ENCODE measurements at regions not wholly inside any gene's neighbourhood (a gene's known extent, or its start where the extent isn't known, plus 50 kb on each side); places are given as distances from the start of the nearest gene placed in this dataset.

DNA sequence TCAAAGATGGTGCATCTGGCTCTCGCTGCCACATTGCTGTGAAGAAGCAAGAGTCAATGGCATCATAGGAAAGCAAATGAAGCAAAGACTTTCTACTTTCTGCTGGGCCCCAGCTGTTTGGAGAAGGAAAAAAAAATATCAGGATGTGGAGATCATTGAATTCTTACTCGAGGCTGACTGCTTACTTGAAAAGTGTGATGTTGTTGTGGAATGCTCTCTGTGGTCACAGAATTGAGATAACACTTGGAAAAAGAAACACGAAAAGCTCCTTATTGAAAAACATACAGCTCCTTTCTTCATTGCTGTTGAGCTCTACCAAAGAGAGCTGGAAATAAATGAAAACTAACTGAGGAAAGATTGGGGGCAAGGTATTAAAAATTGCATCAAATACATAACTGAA lies 157.4 kb upstream of the TBX20 start:
- no peak overlapping the region for H3K27ac Mint-ChIP-seq
- peaks cover 26 to 41% of the 10 kb centered on the region in 2 donors for H3K27me3 Mint-ChIP-seq (ENCODE audit: low read depth in 2 of 2)
- no peaks in the 10 kb centered on the region for H3K36me3 ChIP-seq (ENCODE audit: control insufficient read depth, insufficient read depth, low read length)
- H3K4me3 ChIP-seq (ENCODE audit: low read length), result no peak overlapping the region
- no peaks in the 10 kb centered on the region for H3K27me3 ChIP-seq (ENCODE audit: control insufficient read depth, insufficient read depth, low read length)
- no peaks in the 10 kb centered on the region for H3K36me3 Mint-ChIP-seq
- no peaks in the 10 kb centered on the region for H3K9me3 Mint-ChIP-seq
- WGBS (ENCODE audit: insufficient coverage), result 71% methylated on average over 2 of the region's 3 CpGs
- H3K4me1 Mint-ChIP-seq, result no peaks in the 10 kb centered on the region
- no peak overlapping the region for H3K27ac ChIP-seq (ENCODE audit: low read length)
- no peaks in the 10 kb centered on the region for H3K9me3 ChIP-seq (ENCODE audit: control insufficient read depth, insufficient read depth, low read length)
- DNase-seq (no peak), ATAC-seq (no peak)
- H3K4me1 ChIP-seq (ENCODE audit: control insufficient read depth, insufficient read depth, low read length), result no peaks in the 10 kb centered on the region
- intact Hi-C loops (cut with micrococcal nuclease), result no loop called here
- no peak overlapping the region for H3K4me3 Mint-ChIP-seq
- TF ChIP-seq, protein P1, sequence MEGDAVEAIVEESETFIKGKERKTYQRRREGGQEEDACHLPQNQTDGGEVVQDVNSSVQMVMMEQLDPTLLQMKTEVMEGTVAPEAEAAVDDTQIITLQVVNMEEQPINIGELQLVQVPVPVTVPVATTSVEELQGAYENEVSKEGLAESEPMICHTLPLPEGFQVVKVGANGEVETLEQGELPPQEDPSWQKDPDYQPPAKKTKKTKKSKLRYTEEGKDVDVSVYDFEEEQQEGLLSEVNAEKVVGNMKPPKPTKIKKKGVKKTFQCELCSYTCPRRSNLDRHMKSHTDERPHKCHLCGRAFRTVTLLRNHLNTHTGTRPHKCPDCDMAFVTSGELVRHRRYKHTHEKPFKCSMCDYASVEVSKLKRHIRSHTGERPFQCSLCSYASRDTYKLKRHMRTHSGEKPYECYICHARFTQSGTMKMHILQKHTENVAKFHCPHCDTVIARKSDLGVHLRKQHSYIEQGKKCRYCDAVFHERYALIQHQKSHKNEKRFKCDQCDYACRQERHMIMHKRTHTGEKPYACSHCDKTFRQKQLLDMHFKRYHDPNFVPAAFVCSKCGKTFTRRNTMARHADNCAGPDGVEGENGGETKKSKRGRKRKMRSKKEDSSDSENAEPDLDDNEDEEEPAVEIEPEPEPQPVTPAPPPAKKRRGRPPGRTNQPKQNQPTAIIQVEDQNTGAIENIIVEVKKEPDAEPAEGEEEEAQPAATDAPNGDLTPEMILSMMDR (IDR thresholded peaks at IDR 0.05), result no peak

DNA sequence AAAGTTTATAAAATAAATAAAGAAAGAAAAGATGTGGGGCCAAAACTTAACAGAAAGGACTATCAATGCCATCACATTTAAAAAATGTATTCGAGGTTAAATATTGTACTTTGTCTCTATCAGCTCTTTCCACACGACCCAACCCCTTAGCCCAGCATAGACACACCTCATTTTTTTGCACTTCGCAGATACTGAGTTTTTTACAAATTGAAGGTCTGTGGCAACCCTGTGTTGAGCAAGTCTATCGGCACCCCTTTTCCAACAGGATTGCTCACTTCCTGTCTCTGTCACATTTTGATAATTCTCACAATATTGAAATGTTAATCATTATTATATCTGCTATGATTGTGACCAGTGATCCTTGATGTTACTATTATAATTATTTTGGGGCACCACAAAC lies 151.6 kb upstream of the TBX20 start:
- no peaks in the 10 kb centered on the region for H3K36me3 Mint-ChIP-seq
- WGBS (ENCODE audit: insufficient coverage), result 93% methylated on average over 4 of the region's 4 CpGs

DNA sequence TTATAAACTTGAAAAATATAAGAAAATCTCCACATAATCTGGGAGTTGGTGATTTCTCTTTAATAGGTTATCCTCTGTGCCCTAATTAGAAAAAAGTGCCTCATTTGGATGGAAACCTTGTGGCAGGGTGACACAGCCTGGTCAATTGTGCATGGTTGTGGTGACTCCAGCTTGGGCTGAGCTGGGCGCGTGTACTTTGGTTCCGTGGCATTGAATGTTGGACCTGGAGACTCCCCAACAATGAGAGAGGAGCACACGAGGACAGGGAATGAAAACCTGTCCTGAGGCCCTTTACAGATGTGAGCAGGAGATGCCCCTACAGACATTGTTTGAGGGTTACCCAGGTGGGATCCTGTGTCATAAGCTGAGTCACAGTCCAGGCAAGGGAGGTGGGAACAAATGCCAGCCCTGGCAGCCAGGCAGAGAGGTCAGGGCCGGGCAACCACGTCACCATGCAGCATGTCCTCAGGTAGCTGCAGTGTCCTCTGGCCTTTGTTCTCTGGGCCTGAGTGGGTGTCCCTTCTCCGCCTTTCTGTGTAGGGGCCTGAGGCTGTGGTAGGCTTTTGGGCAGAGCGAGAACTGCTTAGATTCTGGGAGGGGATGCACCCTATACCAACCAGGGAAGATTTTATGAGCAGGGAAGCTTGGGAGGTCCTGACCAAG lies 147.4 kb upstream of the TBX20 start:
- Histone ChIP-seq H3K9me3 (ENCODE audit: control insufficient read depth, insufficient read depth, low read length) (no peaks in the 10 kb centered on the region), H3K27ac (ENCODE audit: low read length) (no peak overlapping the region), H3K4me3 (ENCODE audit: low read length) (no peak overlapping the region), H3K4me1 (ENCODE audit: control insufficient read depth, insufficient read depth, low read length) (no peaks in the 10 kb centered on the region), H3K36me3 (ENCODE audit: control insufficient read depth, insufficient read depth, low read length) (no peaks in the 10 kb centered on the region), H3K27me3 (ENCODE audit: control insufficient read depth, insufficient read depth, low read length) (no peaks in the 10 kb centered on the region)
- ATAC-seq (no peak), DNase-seq (no peak)
- intact Hi-C loops (cut with micrococcal nuclease), result no loop called here
- Mint-ChIP-seq H3K27me3 (ENCODE audit: low read depth in 2 of 2) (peaks cover 3 to 34% of the 10 kb centered on the region in 2 donors), H3K4me1 (no peaks in the 10 kb centered on the region), H3K36me3 (no peaks in the 10 kb centered on the region), H3K27ac (no peak overlapping the region), H3K4me3 (no peak overlapping the region), H3K9me3 (no peaks in the 10 kb centered on the region)
- TF ChIP-seq, protein P1 (IDR thresholded peaks at IDR 0.05), result no peak
- WGBS (ENCODE audit: insufficient coverage), result 90% methylated on average over 8 of the region's 8 CpGs

More for the DNA sequence above, 151.6 kb upstream of the TBX20 start:
- Mint-ChIP-seq H3K4me3 (no peak overlapping the region), H3K27ac (no peak overlapping the region), H3K9me3 (no peaks in the 10 kb centered on the region), H3K4me1 (no peaks in the 10 kb centered on the region), H3K27me3 (ENCODE audit: low read depth in 2 of 2) (peaks cover 6 to 34% of the 10 kb centered on the region in 2 donors)
- no peak for ATAC-seq
- Histone ChIP-seq H3K9me3 (ENCODE audit: control insufficient read depth, insufficient read depth, low read length) (no peaks in the 10 kb centered on the region), H3K4me1 (ENCODE audit: control insufficient read depth, insufficient read depth, low read length) (no peaks in the 10 kb centered on the region), H3K4me3 (ENCODE audit: low read length) (no peak overlapping the region), H3K36me3 (ENCODE audit: control insufficient read depth, insufficient read depth, low read length) (no peaks in the 10 kb centered on the region), H3K27ac (ENCODE audit: low read length) (no peak overlapping the region), H3K27me3 (ENCODE audit: control insufficient read depth, insufficient read depth, low read length) (no peaks in the 10 kb centered on the region)
- intact Hi-C loops (cut with micrococcal nuclease), result no loop called here
- TF ChIP-seq, protein P1 (IDR thresholded peaks at IDR 0.05), result no peak
- no peak for DNase-seq

DNA sequence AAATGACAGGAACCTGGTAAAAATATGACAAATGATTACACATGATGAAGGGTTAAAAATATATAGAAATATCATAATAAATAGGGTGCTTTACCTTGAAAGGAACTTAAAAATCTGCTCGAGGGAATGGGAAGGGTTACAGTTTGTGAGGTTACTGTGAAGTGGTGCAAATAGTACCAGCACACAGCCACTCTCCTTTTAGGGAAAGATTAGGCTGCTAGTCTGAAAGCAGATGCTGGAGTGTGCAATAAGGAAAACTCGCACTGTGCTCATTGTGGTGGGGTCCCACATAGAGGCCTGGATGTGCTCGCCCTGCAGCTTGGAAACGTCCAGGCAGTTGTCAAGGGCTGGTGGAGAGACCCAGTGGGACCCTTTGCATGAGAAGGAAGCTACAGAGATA lies 145.9 kb upstream of the TBX20 start:
- Histone ChIP-seq H3K27me3 (ENCODE audit: control insufficient read depth, insufficient read depth, low read length) (no peaks in the 10 kb centered on the region), H3K36me3 (ENCODE audit: control insufficient read depth, insufficient read depth, low read length) (no peaks in the 10 kb centered on the region), H3K27ac (ENCODE audit: low read length) (no peak overlapping the region), H3K4me1 (ENCODE audit: control insufficient read depth, insufficient read depth, low read length) (no peaks in the 10 kb centered on the region), H3K9me3 (ENCODE audit: control insufficient read depth, insufficient read depth, low read length) (no peaks in the 10 kb centered on the region), H3K4me3 (ENCODE audit: low read length) (no peak overlapping the region)
- TF ChIP-seq, protein P1 (IDR thresholded peaks at IDR 0.05), result no peak
- ATAC-seq (no peak), DNase-seq (no peak)
- Mint-ChIP-seq H3K27ac (no peak overlapping the region), H3K36me3 (no peaks in the 10 kb centered on the region), H3K4me1 (no peaks in the 10 kb centered on the region), H3K27me3 (ENCODE audit: low read depth in 2 of 2) (peaks cover 3 to 34% of the 10 kb centered on the region in 2 donors), H3K4me3 (no peak overlapping the region), H3K9me3 (no peaks in the 10 kb centered on the region)
- intact Hi-C loops (cut with micrococcal nuclease), result no loop called here
- WGBS (ENCODE audit: insufficient coverage), result 83% methylated on average over 4 of the region's 4 CpGs
